Stimulated activated CD4-positive, alpha-beta T cell treated with anti-CD3 and anti-CD28 coated beads, TNF-alpha, amount 100 ng/mL, for 48 hours (primary cell): ENCODE measurements at regions not wholly inside any gene's neighbourhood (a gene's known extent, or its start where the extent isn't known, plus 50 kb on each side); places are given as distances from the start of the nearest gene placed in this dataset.
"Not testable (repeated sequence)": the region's sequence is repeated elsewhere in the genome, so short reads cannot be mapped to it uniquely, and the experiment has no call there.

Source experiments
- DNase-seq, 3 donors: peaks; one replicate each; pipeline ENCODE4 v3.0.0-alpha.2; 2020; ENCODE audit warnings: low read depth in 3 of 3

- DNase-seq, result no peak
Measured at GRCh38 chr13:90321281-90321931, 1026.1 kb upstream of the MIR17HG start.

- DNase-seq, result no peak
Measured at GRCh38 chr13:90329641-90330040, 1017.8 kb upstream of the MIR17HG start.

GRCh38 chr13:90331974-90332373 lies 1015.5 kb upstream of the MIR17HG start:
- no peak for DNase-seq

GRCh38 chr13:90336507-90336906 lies 1011.0 kb upstream of the MIR17HG start:
- DNase-seq, result no peak

- not testable (repeated sequence) for DNase-seq
Measured at GRCh38 chr13:90341348-90341747, 1006.1 kb upstream of the MIR17HG start.

- not testable (repeated sequence) for DNase-seq
Measured at GRCh38 chr13:90348477-90349136, 998.9 kb upstream of the MIR17HG start.

GRCh38 chr13:90352763-90353162 lies 994.7 kb upstream of the MIR17HG start:
- no peak for DNase-seq

- no peak for DNase-seq
Measured at GRCh38 chr13:90355162-90355751, 992.2 kb upstream of the MIR17HG start.

GRCh38 chr13:90360785-90361184 lies 986.7 kb upstream of the MIR17HG start:
- DNase-seq, result no peak

GRCh38 chr13:90362707-90363106 lies 984.8 kb upstream of the MIR17HG start:
- DNase-seq, result no peak

GRCh38 chr13:90365130-90365529 lies 982.4 kb upstream of the MIR17HG start:
- no peak for DNase-seq

GRCh38 chr13:90374168-90374567 lies 973.3 kb upstream of the MIR17HG start:
- DNase-seq, result no peak

- DNase-seq, result no peak
Measured at GRCh38 chr13:90375851-90376250, 971.6 kb upstream of the MIR17HG start.

- DNase-seq, result no peak
Measured at GRCh38 chr13:90382425-90382824, 965.1 kb upstream of the MIR17HG start.

- no peak for DNase-seq
Measured at GRCh38 chr13:90385781-90386489, 961.6 kb upstream of the MIR17HG start.

GRCh38 chr13:90388887-90389452 lies 958.5 kb upstream of the MIR17HG start:
- no peak for DNase-seq

GRCh38 chr13:90389537-90389936 lies 958.0 kb upstream of the MIR17HG start:
- DNase-seq, result no peak

- DNase-seq, result no peak
Measured at GRCh38 chr13:90393408-90393807, 954.1 kb upstream of the MIR17HG start.

- no peak for DNase-seq
Measured at GRCh38 chr13:90395348-90395747, 952.1 kb upstream of the MIR17HG start.

- DNase-seq, result no peak
Measured at GRCh38 chr13:90395846-90396245, 951.6 kb upstream of the MIR17HG start.

GRCh38 chr13:90396266-90396665 lies 951.2 kb upstream of the MIR17HG start:
- no peak for DNase-seq

GRCh38 chr13:90397503-90397902 lies 950.0 kb upstream of the MIR17HG start:
- DNase-seq, result no peak
